ENCODE measurements at regions not wholly inside any gene's neighbourhood (a gene's known extent, or its start where the extent isn't known, plus 50 kb on each side); places are given as distances from the start of the nearest gene placed in this dataset.

DNA sequence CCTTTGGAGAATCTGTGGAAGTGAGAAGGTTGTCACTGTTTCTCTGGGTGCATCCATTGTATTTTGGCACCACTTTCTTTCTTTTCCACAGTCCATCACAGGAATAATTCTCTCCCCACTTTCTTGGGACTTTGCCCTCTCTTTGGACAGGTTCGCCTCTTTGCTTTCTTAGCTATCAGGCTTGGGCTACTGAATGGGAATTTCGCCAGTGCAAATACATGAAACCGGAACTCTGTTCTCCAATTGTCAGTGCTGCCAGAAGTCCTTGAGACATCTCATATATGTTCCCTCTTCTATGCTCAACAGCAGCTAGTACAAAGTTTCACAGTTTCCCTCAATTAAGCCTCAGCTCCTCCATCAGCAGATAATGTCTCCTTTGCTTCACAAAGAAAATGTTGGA, 76.2 kb downstream of the NABP1 start:
- H3K9me3 Mint-ChIP-seq: no peaks in the 10 kb centered on the region
- H2BK20ac ChIP-seq (ENCODE audit: low read depth, low read length, poor library complexity, severe bottlenecking): no peak overlapping the region
- H2BK12ac ChIP-seq (ENCODE audit: insufficient read length, low read depth, low read length): no peak overlapping the region
- H3K23me2 ChIP-seq (ENCODE audit: insufficient read length, low read depth, low read length, poor library complexity, severe bottlenecking): no peaks in the 10 kb centered on the region
- no peaks in the 10 kb centered on the region for H4K20me1 ChIP-seq (ENCODE audit: control insufficient read depth, insufficient read depth, insufficient read length)
- no peak overlapping the region for H3T11ph ChIP-seq (ENCODE audit: low read length)
- H4K91ac ChIP-seq (ENCODE audit: insufficient read length, low read depth, low read length): no peak overlapping the region
- no peak overlapping the region for H3K27ac Mint-ChIP-seq
- no peak overlapping the region for H4K8ac ChIP-seq (replicated peaks; ENCODE audit: insufficient read length, low read depth, low read length)
- H3K4me1 Mint-ChIP-seq: peaks cover 3 to 5% of the 10 kb centered on the region in 2 experiments
- no peaks in the 10 kb centered on the region for H3K79me1 ChIP-seq (ENCODE audit: insufficient read depth, low read depth, low read length, poor library complexity, severe bottlenecking)
- no peak overlapping the region for H3K4me3 Mint-ChIP-seq
- DNase-seq: no peak
- H3K4ac ChIP-seq (ENCODE audit: low read depth, low read length): no peak overlapping the region
- H2AK5ac ChIP-seq (ENCODE audit: insufficient read length, low read length): no peak overlapping the region
- H3K4me1 ChIP-seq (ENCODE audit: insufficient read depth, low read length): no peaks in the 10 kb centered on the region
- TF ChIP-seq, protein P1, sequence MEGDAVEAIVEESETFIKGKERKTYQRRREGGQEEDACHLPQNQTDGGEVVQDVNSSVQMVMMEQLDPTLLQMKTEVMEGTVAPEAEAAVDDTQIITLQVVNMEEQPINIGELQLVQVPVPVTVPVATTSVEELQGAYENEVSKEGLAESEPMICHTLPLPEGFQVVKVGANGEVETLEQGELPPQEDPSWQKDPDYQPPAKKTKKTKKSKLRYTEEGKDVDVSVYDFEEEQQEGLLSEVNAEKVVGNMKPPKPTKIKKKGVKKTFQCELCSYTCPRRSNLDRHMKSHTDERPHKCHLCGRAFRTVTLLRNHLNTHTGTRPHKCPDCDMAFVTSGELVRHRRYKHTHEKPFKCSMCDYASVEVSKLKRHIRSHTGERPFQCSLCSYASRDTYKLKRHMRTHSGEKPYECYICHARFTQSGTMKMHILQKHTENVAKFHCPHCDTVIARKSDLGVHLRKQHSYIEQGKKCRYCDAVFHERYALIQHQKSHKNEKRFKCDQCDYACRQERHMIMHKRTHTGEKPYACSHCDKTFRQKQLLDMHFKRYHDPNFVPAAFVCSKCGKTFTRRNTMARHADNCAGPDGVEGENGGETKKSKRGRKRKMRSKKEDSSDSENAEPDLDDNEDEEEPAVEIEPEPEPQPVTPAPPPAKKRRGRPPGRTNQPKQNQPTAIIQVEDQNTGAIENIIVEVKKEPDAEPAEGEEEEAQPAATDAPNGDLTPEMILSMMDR (conservative IDR thresholded peaks at IDR 0.05): no peak
- no peak overlapping the region for H3K4me2 ChIP-seq (ENCODE audit: insufficient read depth, insufficient read length, low read length)
- H3K56ac ChIP-seq (ENCODE audit: insufficient read length, low read depth, low read length): no peak overlapping the region
- no peak overlapping the region for H2BK5ac ChIP-seq (ENCODE audit: insufficient read length, low read length)
- H4K5ac ChIP-seq (ENCODE audit: insufficient read length, low read depth, low read length): no peak overlapping the region
- no peak overlapping the region for H3K23ac ChIP-seq (ENCODE audit: insufficient read length, low read depth, low read length)
- no peak overlapping the region for H3K27ac ChIP-seq (ENCODE audit: insufficient read length, low read depth, low read length)
- no peak overlapping the region for H2BK120ac ChIP-seq (ENCODE audit: low read depth, low read length, poor library complexity, severe bottlenecking)
- H3K9me3 ChIP-seq (ENCODE audit: control insufficient read depth, low read depth, low read length): no peaks in the 10 kb centered on the region
- H3K9ac ChIP-seq (ENCODE audit: extremely low read depth, insufficient read length, low read length): no peak overlapping the region
- H2BK15ac ChIP-seq (ENCODE audit: low read depth, low read length): no peak overlapping the region
- no peak overlapping the region for H3K14ac ChIP-seq (ENCODE audit: insufficient read depth, low read length)
- no peaks in the 10 kb centered on the region for H3K27me3 ChIP-seq (ENCODE audit: insufficient read depth, low read length)
- no peak overlapping the region for H2AFZ ChIP-seq (ENCODE audit: low read length)
- H3K18ac ChIP-seq (ENCODE audit: insufficient read length, low read depth, low read length): no peak overlapping the region
- no peaks in the 10 kb centered on the region for H3K27me3 Mint-ChIP-seq (ENCODE audit: low read depth)
- no peaks in the 10 kb centered on the region for H3K79me2 ChIP-seq (ENCODE audit: insufficient read depth, low read length)
- H3K36me3 Mint-ChIP-seq (ENCODE audit: insufficient read depth in 1 of 3, low read depth in 3 of 3): no peaks in the 10 kb centered on the region
- WGBS (ENCODE audit: extremely low coverage, insufficient read length, low lambda C conversion rate): no CpG with 5 or more reads among the region's 3 CpGs

Data from H9 (cell line).